GM23338 (cell line): ENCODE measurements at regions not wholly inside any gene's neighbourhood (a gene's known extent, or its start where the extent isn't known, plus 50 kb on each side); places are given as distances from the start of the nearest gene placed in this dataset.

Source experiments
- ATAC-seq: fragments of 200-7000 bp; cut with Tn5 transposase; 3 replicates; pipeline ENCODE4 v1.9.1; 2020
- DNase-seq: peaks from one replicate; pipeline ENCODE4 v3.0.0-alpha.2; 2015; ENCODE audit warnings: low spot score
- H2AFZ ChIP-seq: fragments of 200-600 bp; sonication (generic); 2 replicates; pipeline ENCODE4 v1.8.0; 2016; ENCODE audit warnings: antibody characterized with exemption, mild to moderate bottlenecking, moderate library complexity
- H3F3A ChIP-seq: fragments of 200-600 bp; sonication (generic); replicated peaks from 2 replicates; pipeline ENCODE4 v1.8.0; 2017; ENCODE audit warnings: antibody characterized with exemption, mixed run types, low read depth
- H3K27ac ChIP-seq: fragments of 200-600 bp; sonication (generic); 2 replicates; pipeline ENCODE4 v1.6.1; 2016; ENCODE audit warnings: low read depth
- H3K27me3 ChIP-seq: fragments of 200-600 bp; sonication (generic); 2 replicates; pipeline ENCODE4 v1.8.0; 2016; ENCODE audit warnings: mild to moderate bottlenecking, mixed run types, moderate library complexity; ENCODE audit not compliant: insufficient read depth
- H3K36me3 ChIP-seq: fragments of 200-600 bp; sonication (generic); 2 replicates; pipeline ENCODE4 v1.8.0; 2016; ENCODE audit warnings: mild to moderate bottlenecking; ENCODE audit not compliant: insufficient read depth
- H3K4me1 ChIP-seq: fragments of 200-600 bp; sonication (generic); 2 replicates; pipeline ENCODE4 v1.8.0; 2016; ENCODE audit warnings: mild to moderate bottlenecking, moderate library complexity; ENCODE audit not compliant: insufficient read depth
- H3K4me2 ChIP-seq: fragments of 200-600 bp; sonication (generic); 2 replicates; pipeline ENCODE4 v1.7.1; 2017; ENCODE audit warnings: mixed run types
- H3K4me3 ChIP-seq: fragments of 200-600 bp; sonication (generic); 2 replicates; pipeline ENCODE4 v1.6.1; 2016; ENCODE audit warnings: mixed run types
- H3K79me2 ChIP-seq: fragments of 200-600 bp; sonication (generic); replicated peaks from 2 replicates; pipeline ENCODE4 v1.8.0; 2017; ENCODE audit warnings: mild to moderate bottlenecking; ENCODE audit not compliant: insufficient read depth
- H3K9me2 ChIP-seq: fragments of 200-600 bp; sonication (generic); 2 replicates; pipeline ENCODE4 v1.8.0; 2017; ENCODE audit not compliant: insufficient read depth
- H4K20me1 ChIP-seq: fragments of 200-600 bp; sonication (generic); replicated peaks from 2 replicates; pipeline ENCODE4 v1.8.0; 2017; ENCODE audit warnings: mild to moderate bottlenecking; ENCODE audit not compliant: insufficient read depth
- H3K27ac Mint-ChIP-seq: 2 replicates; pipeline ENCODE4 v1.8.0; 2020; ENCODE audit warnings: inconsistent platforms, mild to moderate bottlenecking, moderate library complexity, mixed read lengths
- H3K27me3 Mint-ChIP-seq: 3 replicates; pipeline ENCODE4 v1.8.0; 2022; ENCODE audit warnings: low read depth, mild to moderate bottlenecking, moderate library complexity, mixed read lengths, inconsistent platforms; ENCODE audit not compliant: insufficient read depth, poor library complexity
- H3K36me3 Mint-ChIP-seq: 3 replicates; pipeline ENCODE4 v1.8.0; 2021; ENCODE audit warnings: low read depth, mild to moderate bottlenecking, inconsistent platforms, moderate library complexity, mixed read lengths
- H3K4me1 Mint-ChIP-seq: 3 replicates; pipeline ENCODE4 v1.8.0; 2020; ENCODE audit warnings: mild to moderate bottlenecking, inconsistent platforms, mixed read lengths
- H3K4me3 Mint-ChIP-seq: 3 replicates; pipeline ENCODE4 v1.8.0; 2021; ENCODE audit warnings: moderate library complexity, mild to moderate bottlenecking, inconsistent platforms, mixed read lengths
- H3K9me3 Mint-ChIP-seq: 3 replicates; pipeline ENCODE4 v1.8.0; 2020; ENCODE audit warnings: moderate library complexity, mild to moderate bottlenecking, inconsistent platforms, mixed read lengths
- CREB1 ChIP-seq: fragments of 250-450 bp; sonication (Bioruptor Pico); IDR thresholded peaks from 2 replicates; pipeline ENCODE4 v1.5.0; 2020; ENCODE audit warnings: low read depth, mild to moderate bottlenecking, moderate library complexity
- EZH2 ChIP-seq: fragments of 200-600 bp; sonication (generic); IDR thresholded peaks from one replicate; pipeline ENCODE4 v1.8.0; 2017; ENCODE audit warnings: antibody characterized with exemption, mild to moderate bottlenecking, low read depth; ENCODE audit not compliant: unreplicated experiment
- EZH2phosphoT487 ChIP-seq: fragments of 200-600 bp; sonication (generic); IDR thresholded peaks from one replicate; pipeline ENCODE4 v1.8.1; 2018; ENCODE audit warnings: antibody characterized with exemption; ENCODE audit not compliant: unreplicated experiment
- JUNB ChIP-seq: IDR thresholded peaks from one replicate; pipeline ENCODE4 v1.6.1; 2016; ENCODE audit warnings: antibody characterized with exemption; ENCODE audit not compliant: unreplicated experiment
- NANOG ChIP-seq: IDR thresholded peaks from 2 replicates; pipeline ENCODE4 v1.6.1; 2016; ENCODE audit warnings: antibody characterized with exemption, borderline replicate concordance
- POLR2AphosphoS5 ChIP-seq: IDR thresholded peaks from 2 replicates; pipeline ENCODE4 v1.6.1; 2016; ENCODE audit warnings: antibody characterized with exemption, low read depth
- STAT1 ChIP-seq: IDR thresholded peaks from one replicate; pipeline ENCODE4 v1.6.1; 2016; ENCODE audit warnings: antibody characterized with exemption; ENCODE audit not compliant: unreplicated experiment
- ZNF114 ChIP-seq: fragments of 250-450 bp; sonication (Bioruptor Pico); IDR thresholded peaks from 2 replicates; pipeline ENCODE4 v1.5.0; 2020; ENCODE audit warnings: mild to moderate bottlenecking, moderate library complexity
- ZNF331 ChIP-seq: fragments of 250-450 bp; sonication (Bioruptor Pico); IDR thresholded peaks from 2 replicates; pipeline ENCODE4 v1.5.0; 2020; ENCODE audit warnings: low read depth, mild to moderate bottlenecking, moderate library complexity
- TF ChIP-seq, protein P1 (sequence below): IDR thresholded peaks from one replicate; pipeline ENCODE4 v1.6.1; 2018; ENCODE audit warnings: antibody characterized with exemption; ENCODE audit not compliant: unreplicated experiment
- TF ChIP-seq, protein P2 (sequence below): fragments of 250-450 bp; sonication (Bioruptor Pico); IDR thresholded peaks from 2 replicates; pipeline ENCODE4 v1.5.0; 2020; ENCODE audit warnings: mild to moderate bottlenecking, moderate library complexity
- TF ChIP-seq, protein P3 (sequence below), 2 experiments: fragments of 200-600 bp in 1 of 2; sonication (generic) in 1 of 2; conservative IDR thresholded peaks; 2 replicates each; pipeline versions ENCODE4 v1.5.1 to v1.6.1; 2016 to 2017; ENCODE audit warnings: antibody characterized with exemption in 2 of 2, low read depth in 2 of 2, mild to moderate bottlenecking in 2 of 2, moderate library complexity in 1 of 2
- TF ChIP-seq, protein P4 (sequence below): IDR thresholded peaks from 2 replicates; pipeline ENCODE4 v1.6.1; 2016; ENCODE audit warnings: antibody characterized with exemption

GRCh38 chr22:22343581-22344296 is 99.2 kb downstream of the VPREB1 start:
- H3K27ac Mint-ChIP-seq: no peak overlapping the region
- no peaks in the 10 kb centered on the region for H3K79me2 ChIP-seq
- no peak overlapping the region for H3K4me2 ChIP-seq
- H3K27me3 Mint-ChIP-seq: peaks cover 98% of the 10 kb centered on the region
- no peaks in the 10 kb centered on the region for H3K36me3 Mint-ChIP-seq
- DNase-seq: no peak
- no peaks in the 10 kb centered on the region for H3F3A ChIP-seq
- H3K27me3 ChIP-seq: peaks cover 98% of the 10 kb centered on the region
- H3K4me1 Mint-ChIP-seq: peaks cover 14% of the 10 kb centered on the region
- H3K27ac ChIP-seq: no peak overlapping the region
- ATAC-seq: no peak
- no peaks in the 10 kb centered on the region for H3K9me3 Mint-ChIP-seq
- H3K9me2 ChIP-seq: no peaks in the 10 kb centered on the region
- no peak overlapping the region for H3K4me3 Mint-ChIP-seq
- H2AFZ ChIP-seq: no peak overlapping the region
- no peak overlapping the region for H3K4me3 ChIP-seq
- H4K20me1 ChIP-seq: no peaks in the 10 kb centered on the region
- TF ChIP-seq ZNF331 (CRISPR knock-in tag) (no peak), POLR2AphosphoS5 (no peak), JUNB (no peak), EZH2phosphoT487 (no peak), STAT1 (no peak), CREB1 (CRISPR knock-in tag) (no peak), EZH2 (no peak), ZNF114 (CRISPR knock-in tag) (no peak), NANOG (no peak)
- TF ChIP-seq, protein P1, sequence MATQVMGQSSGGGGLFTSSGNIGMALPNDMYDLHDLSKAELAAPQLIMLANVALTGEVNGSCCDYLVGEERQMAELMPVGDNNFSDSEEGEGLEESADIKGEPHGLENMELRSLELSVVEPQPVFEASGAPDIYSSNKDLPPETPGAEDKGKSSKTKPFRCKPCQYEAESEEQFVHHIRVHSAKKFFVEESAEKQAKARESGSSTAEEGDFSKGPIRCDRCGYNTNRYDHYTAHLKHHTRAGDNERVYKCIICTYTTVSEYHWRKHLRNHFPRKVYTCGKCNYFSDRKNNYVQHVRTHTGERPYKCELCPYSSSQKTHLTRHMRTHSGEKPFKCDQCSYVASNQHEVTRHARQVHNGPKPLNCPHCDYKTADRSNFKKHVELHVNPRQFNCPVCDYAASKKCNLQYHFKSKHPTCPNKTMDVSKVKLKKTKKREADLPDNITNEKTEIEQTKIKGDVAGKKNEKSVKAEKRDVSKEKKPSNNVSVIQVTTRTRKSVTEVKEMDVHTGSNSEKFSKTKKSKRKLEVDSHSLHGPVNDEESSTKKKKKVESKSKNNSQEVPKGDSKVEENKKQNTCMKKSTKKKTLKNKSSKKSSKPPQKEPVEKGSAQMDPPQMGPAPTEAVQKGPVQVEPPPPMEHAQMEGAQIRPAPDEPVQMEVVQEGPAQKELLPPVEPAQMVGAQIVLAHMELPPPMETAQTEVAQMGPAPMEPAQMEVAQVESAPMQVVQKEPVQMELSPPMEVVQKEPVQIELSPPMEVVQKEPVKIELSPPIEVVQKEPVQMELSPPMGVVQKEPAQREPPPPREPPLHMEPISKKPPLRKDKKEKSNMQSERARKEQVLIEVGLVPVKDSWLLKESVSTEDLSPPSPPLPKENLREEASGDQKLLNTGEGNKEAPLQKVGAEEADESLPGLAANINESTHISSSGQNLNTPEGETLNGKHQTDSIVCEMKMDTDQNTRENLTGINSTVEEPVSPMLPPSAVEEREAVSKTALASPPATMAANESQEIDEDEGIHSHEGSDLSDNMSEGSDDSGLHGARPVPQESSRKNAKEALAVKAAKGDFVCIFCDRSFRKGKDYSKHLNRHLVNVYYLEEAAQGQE: no peak
- TF ChIP-seq, protein P2, sequence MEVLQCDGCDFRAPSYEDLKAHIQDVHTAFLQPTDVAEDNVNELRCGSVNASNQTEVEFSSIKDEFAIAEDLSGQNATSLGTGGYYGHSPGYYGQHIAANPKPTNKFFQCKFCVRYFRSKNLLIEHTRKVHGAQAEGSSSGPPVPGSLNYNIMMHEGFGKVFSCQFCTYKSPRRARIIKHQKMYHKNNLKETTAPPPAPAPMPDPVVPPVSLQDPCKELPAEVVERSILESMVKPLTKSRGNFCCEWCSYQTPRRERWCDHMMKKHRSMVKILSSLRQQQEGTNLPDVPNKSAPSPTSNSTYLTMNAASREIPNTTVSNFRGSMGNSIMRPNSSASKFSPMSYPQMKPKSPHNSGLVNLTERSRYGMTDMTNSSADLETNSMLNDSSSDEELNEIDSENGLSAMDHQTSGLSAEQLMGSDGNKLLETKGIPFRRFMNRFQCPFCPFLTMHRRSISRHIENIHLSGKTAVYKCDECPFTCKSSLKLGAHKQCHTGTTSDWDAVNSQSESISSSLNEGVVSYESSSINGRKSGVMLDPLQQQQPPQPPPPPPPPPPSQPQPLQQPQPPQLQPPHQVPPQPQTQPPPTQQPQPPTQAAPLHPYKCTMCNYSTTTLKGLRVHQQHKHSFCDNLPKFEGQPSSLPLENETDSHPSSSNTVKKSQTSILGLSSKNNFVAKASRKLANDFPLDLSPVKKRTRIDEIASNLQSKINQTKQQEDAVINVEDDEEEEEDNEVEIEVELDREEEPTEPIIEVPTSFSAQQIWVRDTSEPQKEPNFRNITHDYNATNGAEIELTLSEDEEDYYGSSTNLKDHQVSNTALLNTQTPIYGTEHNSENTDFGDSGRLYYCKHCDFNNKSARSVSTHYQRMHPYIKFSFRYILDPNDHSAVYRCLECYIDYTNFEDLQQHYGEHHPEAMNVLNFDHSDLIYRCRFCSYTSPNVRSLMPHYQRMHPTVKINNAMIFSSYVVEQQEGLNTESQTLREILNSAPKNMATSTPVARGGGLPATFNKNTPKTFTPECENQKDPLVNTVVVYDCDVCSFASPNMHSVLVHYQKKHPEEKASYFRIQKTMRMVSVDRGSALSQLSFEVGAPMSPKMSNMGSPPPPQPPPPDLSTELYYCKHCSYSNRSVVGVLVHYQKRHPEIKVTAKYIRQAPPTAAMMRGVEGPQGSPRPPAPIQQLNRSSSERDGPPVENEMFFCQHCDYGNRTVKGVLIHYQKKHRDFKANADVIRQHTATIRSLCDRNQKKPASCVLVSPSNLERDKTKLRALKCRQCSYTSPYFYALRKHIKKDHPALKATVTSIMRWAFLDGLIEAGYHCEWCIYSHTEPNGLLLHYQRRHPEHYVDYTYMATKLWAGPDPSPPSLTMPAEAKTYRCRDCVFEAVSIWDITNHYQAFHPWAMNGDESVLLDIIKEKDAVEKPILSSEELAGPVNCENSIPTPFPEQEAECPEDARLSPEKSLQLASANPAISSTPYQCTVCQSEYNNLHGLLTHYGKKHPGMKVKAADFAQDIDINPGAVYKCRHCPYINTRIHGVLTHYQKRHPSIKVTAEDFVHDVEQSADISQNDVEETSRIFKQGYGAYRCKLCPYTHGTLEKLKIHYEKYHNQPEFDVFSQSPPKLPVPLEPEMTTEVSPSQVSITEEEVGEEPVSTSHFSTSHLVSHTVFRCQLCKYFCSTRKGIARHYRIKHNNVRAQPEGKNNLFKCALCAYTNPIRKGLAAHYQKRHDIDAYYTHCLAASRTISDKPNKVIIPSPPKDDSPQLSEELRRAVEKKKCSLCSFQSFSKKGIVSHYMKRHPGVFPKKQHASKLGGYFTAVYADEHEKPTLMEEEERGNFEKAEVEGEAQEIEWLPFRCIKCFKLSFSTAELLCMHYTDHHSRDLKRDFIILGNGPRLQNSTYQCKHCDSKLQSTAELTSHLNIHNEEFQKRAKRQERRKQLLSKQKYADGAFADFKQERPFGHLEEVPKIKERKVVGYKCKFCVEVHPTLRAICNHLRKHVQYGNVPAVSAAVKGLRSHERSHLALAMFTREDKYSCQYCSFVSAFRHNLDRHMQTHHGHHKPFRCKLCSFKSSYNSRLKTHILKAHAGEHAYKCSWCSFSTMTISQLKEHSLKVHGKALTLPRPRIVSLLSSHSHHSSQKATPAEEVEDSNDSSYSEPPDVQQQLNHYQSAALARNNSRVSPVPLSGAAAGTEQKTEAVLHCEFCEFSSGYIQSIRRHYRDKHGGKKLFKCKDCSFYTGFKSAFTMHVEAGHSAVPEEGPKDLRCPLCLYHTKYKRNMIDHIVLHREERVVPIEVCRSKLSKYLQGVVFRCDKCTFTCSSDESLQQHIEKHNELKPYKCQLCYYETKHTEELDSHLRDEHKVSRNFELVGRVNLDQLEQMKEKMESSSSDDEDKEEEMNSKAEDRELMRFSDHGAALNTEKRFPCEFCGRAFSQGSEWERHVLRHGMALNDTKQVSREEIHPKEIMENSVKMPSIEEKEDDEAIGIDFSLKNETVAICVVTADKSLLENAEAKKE (CRISPR knock-in tag): no peak
- TF ChIP-seq, protein P3, sequence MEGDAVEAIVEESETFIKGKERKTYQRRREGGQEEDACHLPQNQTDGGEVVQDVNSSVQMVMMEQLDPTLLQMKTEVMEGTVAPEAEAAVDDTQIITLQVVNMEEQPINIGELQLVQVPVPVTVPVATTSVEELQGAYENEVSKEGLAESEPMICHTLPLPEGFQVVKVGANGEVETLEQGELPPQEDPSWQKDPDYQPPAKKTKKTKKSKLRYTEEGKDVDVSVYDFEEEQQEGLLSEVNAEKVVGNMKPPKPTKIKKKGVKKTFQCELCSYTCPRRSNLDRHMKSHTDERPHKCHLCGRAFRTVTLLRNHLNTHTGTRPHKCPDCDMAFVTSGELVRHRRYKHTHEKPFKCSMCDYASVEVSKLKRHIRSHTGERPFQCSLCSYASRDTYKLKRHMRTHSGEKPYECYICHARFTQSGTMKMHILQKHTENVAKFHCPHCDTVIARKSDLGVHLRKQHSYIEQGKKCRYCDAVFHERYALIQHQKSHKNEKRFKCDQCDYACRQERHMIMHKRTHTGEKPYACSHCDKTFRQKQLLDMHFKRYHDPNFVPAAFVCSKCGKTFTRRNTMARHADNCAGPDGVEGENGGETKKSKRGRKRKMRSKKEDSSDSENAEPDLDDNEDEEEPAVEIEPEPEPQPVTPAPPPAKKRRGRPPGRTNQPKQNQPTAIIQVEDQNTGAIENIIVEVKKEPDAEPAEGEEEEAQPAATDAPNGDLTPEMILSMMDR (conservative IDR thresholded peaks at IDR 0.05; ENCODE audit: low read depth in 2 of 2): no peak
- TF ChIP-seq, protein P4, sequence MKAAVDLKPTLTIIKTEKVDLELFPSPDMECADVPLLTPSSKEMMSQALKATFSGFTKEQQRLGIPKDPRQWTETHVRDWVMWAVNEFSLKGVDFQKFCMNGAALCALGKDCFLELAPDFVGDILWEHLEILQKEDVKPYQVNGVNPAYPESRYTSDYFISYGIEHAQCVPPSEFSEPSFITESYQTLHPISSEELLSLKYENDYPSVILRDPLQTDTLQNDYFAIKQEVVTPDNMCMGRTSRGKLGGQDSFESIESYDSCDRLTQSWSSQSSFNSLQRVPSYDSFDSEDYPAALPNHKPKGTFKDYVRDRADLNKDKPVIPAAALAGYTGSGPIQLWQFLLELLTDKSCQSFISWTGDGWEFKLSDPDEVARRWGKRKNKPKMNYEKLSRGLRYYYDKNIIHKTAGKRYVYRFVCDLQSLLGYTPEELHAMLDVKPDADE: no peak
- no peaks in the 10 kb centered on the region for H3K36me3 ChIP-seq
- H3K4me1 ChIP-seq: no peaks in the 10 kb centered on the region
